MV-4-11 (cell line): ENCODE measurements at regions not wholly inside any gene's neighbourhood (a gene's known extent, or its start where the extent isn't known, plus 50 kb on each side); places are given as distances from the start of the nearest gene placed in this dataset.

Source experiments
- DNase-seq: peaks from one replicate; lab custom pipeline; 2025; lab: John Stamatoyannopoulos, UW

GRCh38 chr6:98547634-98548033, 286.7 kb upstream of the POU3F2 start:
- DNase-seq, result no peak

- no peak for DNase-seq
Measured at GRCh38 chr6:98548301-98548700, 286.1 kb upstream of the POU3F2 start.

- DNase-seq, result no peak
Measured at GRCh38 chr6:98560418-98560817, 274.0 kb upstream of the POU3F2 start.

- DNase-seq, result no peak
Measured at GRCh38 chr6:98560841-98561240, 273.5 kb upstream of the POU3F2 start.

GRCh38 chr6:98566126-98566525, 268.2 kb upstream of the POU3F2 start:
- DNase-seq, result no peak

- DNase-seq, result no peak
Measured at GRCh38 chr6:98572579-98572978, 261.8 kb upstream of the POU3F2 start.

- no peak for DNase-seq
Measured at GRCh38 chr6:98574984-98575383, 259.4 kb upstream of the POU3F2 start.

- no peak for DNase-seq
Measured at GRCh38 chr6:98576791-98577190, 257.6 kb upstream of the POU3F2 start.

GRCh38 chr6:98578016-98578415, 256.4 kb upstream of the POU3F2 start:
- no peak for DNase-seq

- no peak for DNase-seq
Measured at GRCh38 chr6:98579079-98579478, 255.3 kb upstream of the POU3F2 start.

GRCh38 chr6:98579941-98580340, 254.4 kb upstream of the POU3F2 start:
- DNase-seq, result no peak

GRCh38 chr6:98581705-98582104, 252.7 kb upstream of the POU3F2 start:
- no peak for DNase-seq

- DNase-seq, result no peak
Measured at GRCh38 chr6:98583506-98583905, 250.9 kb upstream of the POU3F2 start.

- no peak for DNase-seq
Measured at GRCh38 chr6:98586163-98586562, 248.2 kb upstream of the POU3F2 start.

GRCh38 chr6:98587555-98587954, 246.8 kb upstream of the POU3F2 start:
- DNase-seq, result no peak

GRCh38 chr6:98589536-98589935, 244.8 kb upstream of the POU3F2 start:
- no peak for DNase-seq

GRCh38 chr6:98590136-98590681, 244.2 kb upstream of the POU3F2 start:
- no peak for DNase-seq

- no peak for DNase-seq
Measured at GRCh38 chr6:98590997-98591396, 243.4 kb upstream of the POU3F2 start.

GRCh38 chr6:98593676-98594075, 240.7 kb upstream of the POU3F2 start:
- no peak for DNase-seq

- no peak for DNase-seq
Measured at GRCh38 chr6:98601716-98602115, 232.7 kb upstream of the POU3F2 start.

- no peak for DNase-seq
Measured at GRCh38 chr6:98605705-98606104, 228.7 kb upstream of the POU3F2 start.

- no peak for DNase-seq
Measured at GRCh38 chr6:98627129-98627775, 207.1 kb upstream of the POU3F2 start.

- DNase-seq, result no peak
Measured at GRCh38 chr6:98633886-98634285, 200.5 kb upstream of the POU3F2 start.

- no peak for DNase-seq
Measured at GRCh38 chr6:98634569-98634968, 199.8 kb upstream of the POU3F2 start.
